Natural killer cell treated with Interleukin-12 subunit alpha and Interleukin-12 subunit beta and Interleukin-15 and Interleukin-18, amount 100 ng/mL, for 72 hours (primary cell): ENCODE measurements at regions not wholly inside any gene's neighbourhood (a gene's known extent, or its start where the extent isn't known, plus 50 kb on each side); places are given as distances from the start of the nearest gene placed in this dataset.
A peak's percentile ranks its signal among the peaks of the same experiment; 100 is the strongest.

Source experiments
- ATAC-seq, 2 donors: fragments of 150-1000 bp; cut with Tn5 transposase in 1 of 2; sonication (Bioruptor Pico), chemical (Tn5 transposase) in 1 of 2; 2 replicates each; pipeline ENCODE4 v1.10.0; 2021
- DNase-seq: peaks from one replicate; pipeline ENCODE4 v3.0.0; 2022; ENCODE audit warnings: low spot score
- H3K27ac Mint-ChIP-seq, 2 donors: 1 replicate in 1 of 2; 2 replicates in 1 of 2; pipeline ENCODE4 v1.8.0; 2022; ENCODE audit warnings: mixed read lengths in 2 of 2, mild to moderate bottlenecking in 1 of 2, moderate library complexity in 1 of 2
- H3K27me3 Mint-ChIP-seq, 2 donors: 1 replicate in 1 of 2; 2 replicates in 1 of 2; pipeline ENCODE4 v1.8.0; 2022; ENCODE audit warnings: mixed read lengths in 2 of 2
- H3K36me3 Mint-ChIP-seq: one replicate; pipeline ENCODE4 v1.8.0; 2022; ENCODE audit warnings: mixed read lengths
- H3K4me1 Mint-ChIP-seq, 2 donors: 1 replicate in 1 of 2; 2 replicates in 1 of 2; pipeline ENCODE4 v1.8.0; 2022; ENCODE audit warnings: low read depth in 2 of 2, mixed read lengths in 2 of 2, mild to moderate bottlenecking in 1 of 2
- H3K4me3 Mint-ChIP-seq: one replicate; pipeline ENCODE4 v1.8.0; 2022; ENCODE audit warnings: mixed read lengths
- H3K9me3 Mint-ChIP-seq: 2 replicates; pipeline ENCODE4 v1.8.0; 2022; ENCODE audit warnings: mixed read lengths

- ATAC-seq = no peak
- no peak for DNase-seq
- H3K36me3 Mint-ChIP-seq = peaks cover 6% of the 10 kb centered on the region
- peaks cover 2% of the 10 kb centered on the region for H3K9me3 Mint-ChIP-seq
- H3K27ac Mint-ChIP-seq = no peak overlapping the region
- no peak overlapping the region for H3K4me3 Mint-ChIP-seq
- H3K4me1 Mint-ChIP-seq = peaks cover 0 to 4% of the 10 kb centered on the region in 2 donors
- no peaks in the 10 kb centered on the region for H3K27me3 Mint-ChIP-seq
These were observed 312.5 kb upstream of the FLRT2 start for GRCh38 chr14:85217412-85217811.

GRCh38 chr14:85218982-85219381 lies 311.0 kb upstream of the FLRT2 start:
- no peaks in the 10 kb centered on the region for H3K36me3 Mint-ChIP-seq
- ATAC-seq = no peak
- DNase-seq = no peak
- no peak overlapping the region for H3K27ac Mint-ChIP-seq
- no peak overlapping the region for H3K4me3 Mint-ChIP-seq
- no peaks in the 10 kb centered on the region for H3K9me3 Mint-ChIP-seq
- H3K4me1 Mint-ChIP-seq = peaks cover 0 to 4% of the 10 kb centered on the region in 2 donors
- H3K27me3 Mint-ChIP-seq = no peaks in the 10 kb centered on the region

- Mint-ChIP-seq H3K36me3 (no peaks in the 10 kb centered on the region), H3K27ac (no peak overlapping the region), H3K4me3 (no peak overlapping the region), H3K4me1 (peaks cover 0 to 4% of the 10 kb centered on the region in 2 donors), H3K9me3 (peaks cover 2% of the 10 kb centered on the region), H3K27me3 (peaks cover 0 to 2% of the 10 kb centered on the region in 2 donors)
- DNase-seq = no peak
- ATAC-seq = no peak
These were observed 308.1 kb upstream of the FLRT2 start for GRCh38 chr14:85221832-85222231.

GRCh38 chr14:85222341-85222740 lies 307.6 kb upstream of the FLRT2 start:
- no peak for DNase-seq
- H3K36me3 Mint-ChIP-seq = no peaks in the 10 kb centered on the region
- ATAC-seq = no peak
- peaks cover 0 to 7% of the 10 kb centered on the region in 2 donors for H3K4me1 Mint-ChIP-seq
- peaks cover 2% of the 10 kb centered on the region for H3K9me3 Mint-ChIP-seq
- H3K27me3 Mint-ChIP-seq = peaks cover 0 to 2% of the 10 kb centered on the region in 2 donors
- H3K27ac Mint-ChIP-seq = no peak overlapping the region
- no peak overlapping the region for H3K4me3 Mint-ChIP-seq

- ATAC-seq (no peak), DNase-seq (no peak)
- H3K4me1 Mint-ChIP-seq = peaks cover 0 to 8% of the 10 kb centered on the region in 2 donors
- H3K4me3 Mint-ChIP-seq = no peak overlapping the region
- peaks cover 0 to 2% of the 10 kb centered on the region in 2 donors for H3K27me3 Mint-ChIP-seq
- peaks cover 2% of the 10 kb centered on the region for H3K9me3 Mint-ChIP-seq
- H3K27ac Mint-ChIP-seq = no peak overlapping the region
- no peaks in the 10 kb centered on the region for H3K36me3 Mint-ChIP-seq
These were observed 306.3 kb upstream of the FLRT2 start for GRCh38 chr14:85223667-85224066.

GRCh38 chr14:85224241-85224640 lies 305.7 kb upstream of the FLRT2 start:
- Mint-ChIP-seq H3K27me3 (peaks cover 0 to 2% of the 10 kb centered on the region in 2 donors), H3K27ac (no peak overlapping the region), H3K4me1 (peaks cover 0 to 8% of the 10 kb centered on the region in 2 donors), H3K9me3 (peaks cover 2% of the 10 kb centered on the region), H3K36me3 (peaks cover 3% of the 10 kb centered on the region), H3K4me3 (no peak overlapping the region)
- DNase-seq = no peak
- no peak for ATAC-seq

GRCh38 chr14:85233756-85234155 lies 296.2 kb upstream of the FLRT2 start:
- DNase-seq (no peak), ATAC-seq (no peak)
- H3K4me3 Mint-ChIP-seq = no peak overlapping the region
- H3K36me3 Mint-ChIP-seq = peaks cover 17% of the 10 kb centered on the region
- H3K4me1 Mint-ChIP-seq = peaks cover 0 to 5% of the 10 kb centered on the region in 2 donors
- no peak overlapping the region for H3K27ac Mint-ChIP-seq
- no peaks in the 10 kb centered on the region for H3K27me3 Mint-ChIP-seq
- H3K9me3 Mint-ChIP-seq = peaks cover 14% of the 10 kb centered on the region

- Mint-ChIP-seq H3K27me3 (no peaks in the 10 kb centered on the region), H3K4me1 (peaks cover 0 to 10% of the 10 kb centered on the region in 2 donors), H3K4me3 (no peak overlapping the region), H3K9me3 (peaks cover 14% of the 10 kb centered on the region), H3K36me3 (peaks cover 12% of the 10 kb centered on the region), H3K27ac (no peak overlapping the region)
- ATAC-seq = no peak
- DNase-seq = no peak
These were observed 295.6 kb upstream of the FLRT2 start for GRCh38 chr14:85234156-85235025.

- Mint-ChIP-seq H3K4me3 (no peak overlapping the region), H3K27ac (peak overlapping the region in 1 of 2 donors; percentile 58), H3K9me3 (peaks cover 8% of the 10 kb centered on the region), H3K27me3 (no peaks in the 10 kb centered on the region), H3K36me3 (peaks cover 7% of the 10 kb centered on the region), H3K4me1 (peaks cover 1 to 10% of the 10 kb centered on the region in 2 donors)
- no peak for ATAC-seq
- no peak for DNase-seq
These were observed 294.1 kb upstream of the FLRT2 start for GRCh38 chr14:85235868-85236267.

GRCh38 chr14:85236296-85236695 lies 293.6 kb upstream of the FLRT2 start:
- Mint-ChIP-seq H3K36me3 (peaks cover 4% of the 10 kb centered on the region), H3K9me3 (peaks cover 6% of the 10 kb centered on the region), H3K4me3 (no peak overlapping the region), H3K4me1 (peaks cover 5 to 13% of the 10 kb centered on the region in 2 donors), H3K27ac (peak overlapping the region in 1 of 2 donors; percentile 58), H3K27me3 (no peaks in the 10 kb centered on the region)
- DNase-seq = no peak
- ATAC-seq = no peak

- no peaks in the 10 kb centered on the region for H3K27me3 Mint-ChIP-seq
- no peak for DNase-seq
- no peak overlapping the region for H3K27ac Mint-ChIP-seq
- peaks cover 8% of the 10 kb centered on the region in 2 donors for H3K4me1 Mint-ChIP-seq
- no peak for ATAC-seq
- H3K4me3 Mint-ChIP-seq = no peak overlapping the region
- no peaks in the 10 kb centered on the region for H3K36me3 Mint-ChIP-seq
- no peaks in the 10 kb centered on the region for H3K9me3 Mint-ChIP-seq
These were observed 290.2 kb upstream of the FLRT2 start for GRCh38 chr14:85239791-85240190.

GRCh38 chr14:85241022-85241855 lies 288.7 kb upstream of the FLRT2 start:
- H3K4me3 Mint-ChIP-seq = no peak overlapping the region
- no peaks in the 10 kb centered on the region for H3K36me3 Mint-ChIP-seq

GRCh38 chr14:85242666-85243065 lies 287.3 kb upstream of the FLRT2 start:
- Mint-ChIP-seq H3K27ac (no peak overlapping the region), H3K4me1 (peaks cover 8% of the 10 kb centered on the region in 2 donors), H3K27me3 (no peaks in the 10 kb centered on the region), H3K4me3 (no peak overlapping the region), H3K9me3 (no peaks in the 10 kb centered on the region), H3K36me3 (no peaks in the 10 kb centered on the region)
- DNase-seq (no peak), ATAC-seq (no peak)

More at GRCh38 chr14:85241022-85241855, 288.7 kb upstream of the FLRT2 start:
- Mint-ChIP-seq H3K4me1 (peaks cover 8% of the 10 kb centered on the region in 2 donors), H3K27me3 (no peaks in the 10 kb centered on the region), H3K27ac (no peak overlapping the region), H3K9me3 (no peaks in the 10 kb centered on the region)
- DNase-seq (no peak), ATAC-seq (no peak)

- Mint-ChIP-seq H3K4me1 (peaks cover 8% of the 10 kb centered on the region in 2 donors), H3K4me3 (no peak overlapping the region), H3K36me3 (no peaks in the 10 kb centered on the region), H3K9me3 (no peaks in the 10 kb centered on the region), H3K27ac (no peak overlapping the region), H3K27me3 (no peaks in the 10 kb centered on the region)
- DNase-seq (no peak), ATAC-seq (no peak)
These were observed 286.6 kb upstream of the FLRT2 start for GRCh38 chr14:85243321-85243720.
